Esophagus muscularis mucosa (tissue), 4 donors: ENCODE measurements at regions not wholly inside any gene's neighbourhood (a gene's known extent, or its start where the extent isn't known, plus 50 kb on each side); places are given as distances from the start of the nearest gene placed in this dataset.

Experiments
- DNase-seq: peaks from one replicate; pipeline ENCODE4 v3.0.0-alpha.2; 2017; ENCODE audit errors: extremely low spot score
- H3K27ac ChIP-seq, 4 donors: fragments of 200-600 bp; sonication (generic); replicated peaks in 1 of 4; 1 replicate in 3 of 4; 2 replicates in 1 of 4; pipeline ENCODE4 v1.5.1; 2016 to 2019; ENCODE audit warnings: mild to moderate bottlenecking in 1 of 4
- H3K27me3 ChIP-seq, 4 donors: fragments of 200-600 bp; sonication (generic); one replicate each; pipeline versions ENCODE4 v1.5.1 to v1.6.0; 2016 to 2019
- H3K36me3 ChIP-seq, 4 donors: fragments of 200-600 bp; sonication (generic); one replicate each; pipeline ENCODE4 v1.5.1; 2016 to 2019
- H3K4me1 ChIP-seq, 4 donors: fragments of 200-600 bp; sonication (generic); one replicate each; pipeline ENCODE4 v1.5.1; 2016 to 2019
- H3K4me3 ChIP-seq, 4 donors: fragments of 200-600 bp; sonication (generic); 1 replicate in 2 of 4; 2 replicates in 2 of 4; pipeline ENCODE4 v1.5.1; 2016 to 2019; ENCODE audit warnings: mild to moderate bottlenecking in 4 of 4, moderate library complexity in 1 of 4
- H3K9me3 ChIP-seq, 4 donors: fragments of 200-600 bp; sonication (generic); 1 replicate in 3 of 4; 2 replicates in 1 of 4; pipeline ENCODE4 v1.5.1; 2016 to 2019
- CTCF ChIP-seq, 3 experiments: fragments of 200-600 bp in 2 of 3; fragments of 450-650 bp in 1 of 3; sonication (generic) in 2 of 3; IDR thresholded peaks; one replicate each; pipeline ENCODE4 v1.5.1; 2017 to 2019; ENCODE audit warnings: antibody characterized with exemption in 3 of 3, mild to moderate bottlenecking in 2 of 3, moderate library complexity in 1 of 3
- EP300 ChIP-seq: sonication (generic); formaldehyde crosslinking; IDR thresholded peaks from one replicate; pipeline ENCODE4 v1.6.1; 2017; ENCODE audit warnings: antibody characterized with exemption
- POLR2A ChIP-seq: fragments of 450-650 bp; IDR thresholded peaks from one replicate; pipeline ENCODE4 v1.6.1; 2017; ENCODE audit warnings: antibody characterized with exemption, moderate library complexity, mild to moderate bottlenecking, low read depth
- POLR2AphosphoS5 ChIP-seq, 2 donors: sonication (generic); formaldehyde crosslinking; IDR thresholded peaks; one replicate each; pipeline ENCODE4 v1.6.1; 2017; ENCODE audit warnings: antibody characterized with exemption in 2 of 2
- WGBS: methylation state at CpG from one replicate; pipeline ENCODE4 v1.1.5; 2018; 5-methylcytosine and 5-hydroxymethylcytosine counted together
- intact Hi-C: fragments of 100-400 bp; cut with DNase I; formaldehyde crosslinking; loops from one replicate; pipeline ENCODE4 v1.15.1; 2023

DNA sequence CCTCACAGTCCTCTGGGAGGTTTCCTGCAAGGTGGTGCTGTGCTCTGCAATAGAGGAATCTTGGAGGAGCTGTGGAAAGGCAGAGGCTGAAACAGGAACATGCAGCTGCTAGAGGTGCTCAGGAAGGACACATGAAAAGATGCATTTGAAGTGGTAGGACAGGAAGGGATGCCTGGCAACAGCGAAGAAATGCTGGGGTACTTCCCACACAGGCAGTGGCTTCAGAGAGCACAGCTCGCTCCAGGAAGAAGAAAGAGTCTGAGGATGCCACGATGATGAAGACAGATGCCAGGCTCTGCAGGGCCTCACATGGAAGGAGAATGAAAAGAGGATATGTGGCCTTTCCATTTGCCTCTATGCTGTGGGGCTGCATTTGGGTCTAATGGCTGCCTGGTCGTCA lies 77.0 kb upstream of the TMEM72 start:
- no peaks in the 10 kb centered on the region for H3K9me3 ChIP-seq
- H3K4me1 ChIP-seq, result no peaks in the 10 kb centered on the region
- H3K4me3 ChIP-seq, result no peak overlapping the region
- no peaks in the 10 kb centered on the region for H3K36me3 ChIP-seq
- H3K27ac ChIP-seq, result no peak overlapping the region
- no peaks in the 10 kb centered on the region for H3K27me3 ChIP-seq
- TF ChIP-seq CTCF (IDR thresholded peaks at IDR 0.05) (no peak), POLR2A (no peak), POLR2AphosphoS5 (IDR thresholded peaks at IDR 0.05) (no peak), EP300 (no peak)
- WGBS, result 71% methylated on average over 4 of the region's 4 CpGs
- intact Hi-C loops, result no loop called here
- peak; percentile 81 for DNase-seq

DNA sequence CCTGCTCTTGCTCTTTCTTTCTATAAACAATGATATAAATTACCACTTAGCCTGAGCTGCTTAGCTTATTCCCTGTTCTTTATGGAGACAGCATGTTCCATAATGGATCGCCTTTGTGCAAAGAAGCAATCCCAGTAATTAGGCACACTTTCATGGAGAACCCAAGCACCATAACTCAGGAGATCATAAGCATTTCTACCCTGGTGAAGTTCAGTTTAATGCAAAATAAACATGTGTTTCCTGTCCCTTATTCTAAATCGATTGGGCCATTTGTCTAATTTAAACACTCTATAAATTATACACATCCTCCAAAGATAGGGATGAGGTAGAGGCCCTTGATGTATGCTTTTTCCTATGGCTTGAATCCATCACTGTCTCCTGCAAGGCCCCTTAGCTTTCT lies 75.8 kb upstream of the TMEM72 start:
- no peak for TF ChIP-seq CTCF (IDR thresholded peaks at IDR 0.05)
- no peak for TF ChIP-seq EP300
- TF ChIP-seq POLR2A, result no peak
- no peak for TF ChIP-seq POLR2AphosphoS5 (IDR thresholded peaks at IDR 0.05)
- Histone ChIP-seq H3K27ac (no peak overlapping the region), H3K36me3 (no peaks in the 10 kb centered on the region), H3K4me3 (no peak overlapping the region), H3K27me3 (no peaks in the 10 kb centered on the region), H3K9me3 (no peaks in the 10 kb centered on the region), H3K4me1 (no peaks in the 10 kb centered on the region)
- peak; percentile 31 for DNase-seq
- intact Hi-C loops, result no loop called here
- 50% methylated on average over 2 of the region's 2 CpGs for WGBS

GRCh38 chr10:44843484-44843883 lies 67.7 kb upstream of the TMEM72 start:
- TF ChIP-seq POLR2AphosphoS5 (IDR thresholded peaks at IDR 0.05), result no peak
- TF ChIP-seq CTCF (IDR thresholded peaks at IDR 0.05), result no peak
- no peak for TF ChIP-seq EP300
- no peak for TF ChIP-seq POLR2A
- no peak for DNase-seq
- no peak overlapping the region for H3K27ac ChIP-seq
- H3K4me3 ChIP-seq, result no peak overlapping the region
- no peaks in the 10 kb centered on the region for H3K36me3 ChIP-seq
- no peaks in the 10 kb centered on the region for H3K4me1 ChIP-seq
- intact Hi-C loops, result no loop called here
- WGBS, result 74% methylated on average over 2 of the region's 2 CpGs
- H3K9me3 ChIP-seq, result peaks cover 0 to under 1% (median 0%) of the 10 kb centered on the region in 4 donors
- no peaks in the 10 kb centered on the region for H3K27me3 ChIP-seq

GRCh38 chr10:44845361-44846175 lies 65.6 kb upstream of the TMEM72 start:
- H3K4me3 ChIP-seq, result no peak overlapping the region
- no peaks in the 10 kb centered on the region for H3K27me3 ChIP-seq
- WGBS, result 87% methylated on average over 6 of the region's 6 CpGs
- no peak for TF ChIP-seq POLR2A
- no peak for TF ChIP-seq EP300
- no peaks in the 10 kb centered on the region for H3K4me1 ChIP-seq
- DNase-seq, result no peak
- H3K27ac ChIP-seq, result no peak overlapping the region
- peaks cover 0 to 6% (median 0%) of the 10 kb centered on the region in 4 donors for H3K9me3 ChIP-seq
- H3K36me3 ChIP-seq, result no peaks in the 10 kb centered on the region
- intact Hi-C loops, result no loop called here

DNA sequence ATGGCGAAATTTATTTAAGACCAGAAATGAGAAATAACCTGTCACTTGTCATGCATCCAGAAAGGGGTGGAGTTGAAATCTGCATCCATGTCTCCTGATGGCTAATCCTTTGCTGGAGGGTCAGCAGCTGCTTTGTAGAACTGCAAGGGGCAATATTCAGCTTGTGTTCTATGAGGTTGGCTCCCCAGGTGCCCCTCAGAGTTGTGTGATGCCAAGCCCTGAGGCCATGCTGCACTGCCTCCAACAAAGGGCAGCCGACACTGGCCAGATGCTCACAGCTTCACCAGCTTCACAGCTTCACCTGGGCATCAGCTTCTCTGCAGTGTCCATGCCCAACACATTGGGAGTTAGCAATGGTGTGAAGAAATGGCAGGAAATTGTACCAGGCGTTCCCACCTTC lies 64.0 kb upstream of the TMEM72 start:
- intact Hi-C loops, result no loop called here
- 98% methylated on average over 2 of the region's 3 CpGs for WGBS
- TF ChIP-seq POLR2AphosphoS5 (IDR thresholded peaks at IDR 0.05) (no peak), EP300 (no peak), POLR2A (no peak), CTCF (IDR thresholded peaks at IDR 0.05) (no peak)
- no peak overlapping the region for H3K4me3 ChIP-seq
- no peak overlapping the region for H3K27ac ChIP-seq
- no peaks in the 10 kb centered on the region for H3K27me3 ChIP-seq
- peak; percentile 92 for DNase-seq
- H3K9me3 ChIP-seq, result peaks cover 0 to 6% (median 0%) of the 10 kb centered on the region in 4 donors
- H3K4me1 ChIP-seq, result no peaks in the 10 kb centered on the region
- no peaks in the 10 kb centered on the region for H3K36me3 ChIP-seq
